ENCODE measurements at regions not wholly inside any gene's neighbourhood (a gene's known extent, or its start where the extent isn't known, plus 50 kb on each side); places are given as distances from the start of the nearest gene placed in this dataset.

DNA sequence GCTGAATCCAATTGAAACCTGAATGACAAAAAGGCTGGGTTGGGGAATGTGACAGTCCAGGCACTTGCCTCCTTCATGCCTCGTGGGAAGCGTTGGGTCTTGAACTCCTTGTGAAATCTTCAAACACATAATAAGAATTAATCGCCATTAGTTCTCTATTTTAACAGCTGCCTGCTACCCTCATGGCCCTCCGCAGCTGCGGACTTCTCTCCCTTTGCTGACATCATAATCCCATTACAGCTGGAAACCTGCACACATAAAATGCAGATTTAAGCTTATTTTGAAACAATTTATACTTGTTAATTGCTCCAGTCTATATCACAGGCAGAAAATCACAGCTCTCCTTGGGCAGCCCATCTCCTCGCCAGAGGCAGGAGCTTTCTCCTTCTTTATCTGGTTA lies 403.0 kb upstream of the MKI67 start (continued):
- TF ChIP-seq, protein P1, sequence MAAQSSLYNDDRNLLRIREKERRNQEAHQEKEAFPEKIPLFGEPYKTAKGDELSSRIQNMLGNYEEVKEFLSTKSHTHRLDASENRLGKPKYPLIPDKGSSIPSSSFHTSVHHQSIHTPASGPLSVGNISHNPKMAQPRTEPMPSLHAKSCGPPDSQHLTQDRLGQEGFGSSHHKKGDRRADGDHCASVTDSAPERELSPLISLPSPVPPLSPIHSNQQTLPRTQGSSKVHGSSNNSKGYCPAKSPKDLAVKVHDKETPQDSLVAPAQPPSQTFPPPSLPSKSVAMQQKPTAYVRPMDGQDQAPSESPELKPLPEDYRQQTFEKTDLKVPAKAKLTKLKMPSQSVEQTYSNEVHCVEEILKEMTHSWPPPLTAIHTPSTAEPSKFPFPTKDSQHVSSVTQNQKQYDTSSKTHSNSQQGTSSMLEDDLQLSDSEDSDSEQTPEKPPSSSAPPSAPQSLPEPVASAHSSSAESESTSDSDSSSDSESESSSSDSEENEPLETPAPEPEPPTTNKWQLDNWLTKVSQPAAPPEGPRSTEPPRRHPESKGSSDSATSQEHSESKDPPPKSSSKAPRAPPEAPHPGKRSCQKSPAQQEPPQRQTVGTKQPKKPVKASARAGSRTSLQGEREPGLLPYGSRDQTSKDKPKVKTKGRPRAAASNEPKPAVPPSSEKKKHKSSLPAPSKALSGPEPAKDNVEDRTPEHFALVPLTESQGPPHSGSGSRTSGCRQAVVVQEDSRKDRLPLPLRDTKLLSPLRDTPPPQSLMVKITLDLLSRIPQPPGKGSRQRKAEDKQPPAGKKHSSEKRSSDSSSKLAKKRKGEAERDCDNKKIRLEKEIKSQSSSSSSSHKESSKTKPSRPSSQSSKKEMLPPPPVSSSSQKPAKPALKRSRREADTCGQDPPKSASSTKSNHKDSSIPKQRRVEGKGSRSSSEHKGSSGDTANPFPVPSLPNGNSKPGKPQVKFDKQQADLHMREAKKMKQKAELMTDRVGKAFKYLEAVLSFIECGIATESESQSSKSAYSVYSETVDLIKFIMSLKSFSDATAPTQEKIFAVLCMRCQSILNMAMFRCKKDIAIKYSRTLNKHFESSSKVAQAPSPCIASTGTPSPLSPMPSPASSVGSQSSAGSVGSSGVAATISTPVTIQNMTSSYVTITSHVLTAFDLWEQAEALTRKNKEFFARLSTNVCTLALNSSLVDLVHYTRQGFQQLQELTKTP (IDR thresholded peaks at IDR 0.05; ENCODE audit: low read depth in 1 of 2, partially characterized antibody in 2 of 2) = no peak
- TF ChIP-seq KLF6 (CRISPR knock-in tag; IDR thresholded peaks at IDR 0.05; ENCODE audit: borderline replicate concordance) = no peak

DNA sequence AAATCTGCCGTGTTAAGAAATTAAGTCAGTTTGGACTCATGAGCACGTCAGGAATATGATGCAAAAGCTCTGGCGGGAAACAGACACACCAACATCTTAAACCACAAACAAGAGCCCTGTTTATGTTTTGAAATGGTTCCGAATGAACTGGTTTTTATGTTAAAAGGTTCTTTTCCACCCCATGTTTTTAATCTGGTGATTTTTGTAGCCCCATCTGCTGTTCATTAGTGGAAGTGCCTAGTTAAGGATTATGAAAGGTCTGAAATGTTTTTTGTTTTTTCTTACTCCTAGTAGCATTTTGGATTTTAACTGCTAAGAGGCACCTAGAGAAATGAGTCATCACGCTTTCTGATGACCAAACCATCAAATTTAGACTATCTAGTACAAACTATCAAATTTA lies 404.1 kb upstream of the MKI67 start:
- FAIRE-seq (peak; percentile 80), ATAC-seq (peak; percentile 60; the same call in 2 of the 3 replicates), DNase-seq (ENCODE audit: extremely low read depth in 1 of 4, low spot score in 3 of 4) (peak; percentile 17 to 25 (median 20))
- Histone ChIP-seq H3K4me1 (replicated peaks in 1 of 2; ENCODE audit: control insufficient read depth in 2 of 2, insufficient read depth in 2 of 2, low read length in 2 of 2) (peaks cover 0 to 5% of the 10 kb centered on the region in 2 experiments; a peak in 2 of 5 replicates), H3K4me2 (ENCODE audit: insufficient read depth, low read length) (no peak overlapping the region), H3K79me2 (ENCODE audit: control insufficient read depth, insufficient read depth, low read length) (no peaks in the 10 kb centered on the region), H3K9me3 (replicated peaks; ENCODE audit: control insufficient read depth, insufficient read depth, low read depth, low read length) (no peaks in the 10 kb centered on the region), H3K27ac (ENCODE audit: extremely low read depth, low read depth, low read length) (no peak overlapping the region), H3K9me1 (ENCODE audit: control insufficient read depth, insufficient read depth, low read length) (no peaks in the 10 kb centered on the region), H3K36me3 (ENCODE audit: control insufficient read depth, insufficient read depth, low read length) (no peaks in the 10 kb centered on the region), H3K27me3 (ENCODE audit: control insufficient read depth in 2 of 2, insufficient read depth in 2 of 2, low read length in 2 of 2) (no peaks in the 10 kb centered on the region), H4K20me1 (replicated peaks; ENCODE audit: control insufficient read depth, insufficient read depth, low read length) (no peaks in the 10 kb centered on the region), H2AFZ (ENCODE audit: low read depth, low read length) (0 out of 2 replicates have a peak overlapping the region, but pooled peaks have one; percentile 59), H3K4me3 (no peak overlapping the region), H3K9ac (ENCODE audit: insufficient read depth in 1 of 2, low read depth in 2 of 2, low read length in 2 of 2) (no peak overlapping the region)
- POLR2A ChIA-PET = interaction anchor here (1.5 to 1.9 kb wide), 2 partner anchors 7 to 18 kb away, joined by 4 read pairs; no protein-coding TSS in a partner anchor
- WGBS (ENCODE audit: insufficient coverage, low coverage, missing lambda C conversion rate) = 24% methylated on average over 5 of the region's 5 CpGs
- CTCF ChIA-PET (ENCODE audit: low intra/inter-chr PET ratio) = no interaction called here
- intact Hi-C loops (cut with micrococcal nuclease) = no loop called here
- TF ChIP-seq, protein P2, sequence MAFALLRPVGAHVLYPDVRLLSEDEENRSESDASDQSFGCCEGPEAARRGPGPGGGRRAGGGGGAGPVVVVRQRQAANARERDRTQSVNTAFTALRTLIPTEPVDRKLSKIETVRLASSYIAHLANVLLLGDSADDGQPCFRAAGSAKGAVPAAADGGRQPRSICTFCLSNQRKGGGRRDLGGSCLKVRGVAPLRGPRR (CRISPR knock-in tag; IDR thresholded peaks at IDR 0.05) = no peak
- peak in 1 of 2 experiments; percentile 27; a peak in 2 of 4 replicates for TF ChIP-seq RAD21 (CRISPR knock-in tag; conservative IDR thresholded peaks at IDR 0.05 in 1 of 2, IDR thresholded peaks at IDR 0.05 in 1 of 2)
- TF ChIP-seq, protein P3, sequence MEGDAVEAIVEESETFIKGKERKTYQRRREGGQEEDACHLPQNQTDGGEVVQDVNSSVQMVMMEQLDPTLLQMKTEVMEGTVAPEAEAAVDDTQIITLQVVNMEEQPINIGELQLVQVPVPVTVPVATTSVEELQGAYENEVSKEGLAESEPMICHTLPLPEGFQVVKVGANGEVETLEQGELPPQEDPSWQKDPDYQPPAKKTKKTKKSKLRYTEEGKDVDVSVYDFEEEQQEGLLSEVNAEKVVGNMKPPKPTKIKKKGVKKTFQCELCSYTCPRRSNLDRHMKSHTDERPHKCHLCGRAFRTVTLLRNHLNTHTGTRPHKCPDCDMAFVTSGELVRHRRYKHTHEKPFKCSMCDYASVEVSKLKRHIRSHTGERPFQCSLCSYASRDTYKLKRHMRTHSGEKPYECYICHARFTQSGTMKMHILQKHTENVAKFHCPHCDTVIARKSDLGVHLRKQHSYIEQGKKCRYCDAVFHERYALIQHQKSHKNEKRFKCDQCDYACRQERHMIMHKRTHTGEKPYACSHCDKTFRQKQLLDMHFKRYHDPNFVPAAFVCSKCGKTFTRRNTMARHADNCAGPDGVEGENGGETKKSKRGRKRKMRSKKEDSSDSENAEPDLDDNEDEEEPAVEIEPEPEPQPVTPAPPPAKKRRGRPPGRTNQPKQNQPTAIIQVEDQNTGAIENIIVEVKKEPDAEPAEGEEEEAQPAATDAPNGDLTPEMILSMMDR (IDR thresholded peaks at IDR 0.05 in 2 of 3, conservative IDR thresholded peaks at IDR 0.05 in 1 of 3; ENCODE audit: insufficient read depth in 2 of 3, low read depth in 1 of 3, low read length in 3 of 3) = peak; percentile 35 to 49 (median 37); a peak in 3 of 6 replicates
- TF ChIP-seq, protein P4, sequence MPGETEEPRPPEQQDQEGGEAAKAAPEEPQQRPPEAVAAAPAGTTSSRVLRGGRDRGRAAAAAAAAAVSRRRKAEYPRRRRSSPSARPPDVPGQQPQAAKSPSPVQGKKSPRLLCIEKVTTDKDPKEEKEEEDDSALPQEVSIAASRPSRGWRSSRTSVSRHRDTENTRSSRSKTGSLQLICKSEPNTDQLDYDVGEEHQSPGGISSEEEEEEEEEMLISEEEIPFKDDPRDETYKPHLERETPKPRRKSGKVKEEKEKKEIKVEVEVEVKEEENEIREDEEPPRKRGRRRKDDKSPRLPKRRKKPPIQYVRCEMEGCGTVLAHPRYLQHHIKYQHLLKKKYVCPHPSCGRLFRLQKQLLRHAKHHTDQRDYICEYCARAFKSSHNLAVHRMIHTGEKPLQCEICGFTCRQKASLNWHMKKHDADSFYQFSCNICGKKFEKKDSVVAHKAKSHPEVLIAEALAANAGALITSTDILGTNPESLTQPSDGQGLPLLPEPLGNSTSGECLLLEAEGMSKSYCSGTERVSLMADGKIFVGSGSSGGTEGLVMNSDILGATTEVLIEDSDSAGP (CRISPR knock-in tag; IDR thresholded peaks at IDR 0.05) = no peak
- TF ChIP-seq, protein P5, sequence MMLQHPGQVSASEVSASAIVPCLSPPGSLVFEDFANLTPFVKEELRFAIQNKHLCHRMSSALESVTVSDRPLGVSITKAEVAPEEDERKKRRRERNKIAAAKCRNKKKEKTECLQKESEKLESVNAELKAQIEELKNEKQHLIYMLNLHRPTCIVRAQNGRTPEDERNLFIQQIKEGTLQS (IDR thresholded peaks at IDR 0.05) = peak; percentile 47; the same call in 1 of the 2 replicates
- TF ChIP-seq, protein P5 (CRISPR knock-in tag; conservative IDR thresholded peaks at IDR 0.05) = no peak
- no TSS peak for BruUV-seq (replicated peaks)
- in situ Hi-C loops (cut with MboI) = no loop called here

Measured in K562 (cell line).